22Rv1 (cell line): ENCODE measurements at regions not wholly inside any gene's neighbourhood (a gene's known extent, or its start where the extent isn't known, plus 50 kb on each side); places are given as distances from the start of the nearest gene placed in this dataset.

Source experiments
- ZFX ChIP-seq: fragments of 450-650 bp; IDR thresholded peaks from 2 replicates; pipeline ENCODE4 v1.6.1; 2017; ENCODE audit warnings: antibody characterized with exemption, borderline replicate concordance
- TF ChIP-seq, protein P1 (sequence below): fragments of 450-650 bp; IDR thresholded peaks from 2 replicates; pipeline ENCODE4 v1.5.1; 2017; ENCODE audit warnings: mild to moderate bottlenecking

DNA sequence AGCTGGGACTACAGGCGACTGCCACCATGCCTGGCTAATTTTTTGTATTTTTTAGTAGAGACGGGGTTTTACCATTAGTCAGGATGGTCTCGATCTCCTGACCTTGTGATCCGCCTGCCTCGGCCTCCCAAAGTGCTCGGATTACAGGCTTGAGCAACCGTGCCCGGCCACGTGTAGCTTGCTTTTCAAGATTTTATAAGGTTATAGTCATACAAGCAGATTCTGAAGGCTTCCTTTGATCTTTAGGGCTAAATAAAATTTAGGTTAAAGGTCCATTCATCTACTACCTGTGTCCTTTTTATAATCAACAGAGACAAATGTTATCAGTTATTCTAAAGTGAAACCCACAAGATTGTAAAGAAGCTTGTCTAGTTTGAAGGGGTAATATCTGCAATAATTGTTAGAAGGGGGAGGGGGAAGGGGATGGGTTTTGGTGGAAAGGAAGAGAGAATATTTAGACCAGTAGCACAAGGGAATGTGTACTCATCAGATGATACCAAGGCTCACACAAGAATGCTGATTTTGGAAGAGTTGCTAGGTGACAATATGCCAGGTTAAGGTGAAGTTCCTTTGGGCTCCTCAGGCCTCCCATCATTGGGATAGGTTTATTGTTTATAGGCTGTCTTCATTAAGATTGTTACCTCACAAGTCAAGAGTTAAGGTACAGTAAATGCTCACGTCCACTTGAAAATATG is 284.7 kb downstream of the ALDH8A1 start:
- TF ChIP-seq, protein P1, sequence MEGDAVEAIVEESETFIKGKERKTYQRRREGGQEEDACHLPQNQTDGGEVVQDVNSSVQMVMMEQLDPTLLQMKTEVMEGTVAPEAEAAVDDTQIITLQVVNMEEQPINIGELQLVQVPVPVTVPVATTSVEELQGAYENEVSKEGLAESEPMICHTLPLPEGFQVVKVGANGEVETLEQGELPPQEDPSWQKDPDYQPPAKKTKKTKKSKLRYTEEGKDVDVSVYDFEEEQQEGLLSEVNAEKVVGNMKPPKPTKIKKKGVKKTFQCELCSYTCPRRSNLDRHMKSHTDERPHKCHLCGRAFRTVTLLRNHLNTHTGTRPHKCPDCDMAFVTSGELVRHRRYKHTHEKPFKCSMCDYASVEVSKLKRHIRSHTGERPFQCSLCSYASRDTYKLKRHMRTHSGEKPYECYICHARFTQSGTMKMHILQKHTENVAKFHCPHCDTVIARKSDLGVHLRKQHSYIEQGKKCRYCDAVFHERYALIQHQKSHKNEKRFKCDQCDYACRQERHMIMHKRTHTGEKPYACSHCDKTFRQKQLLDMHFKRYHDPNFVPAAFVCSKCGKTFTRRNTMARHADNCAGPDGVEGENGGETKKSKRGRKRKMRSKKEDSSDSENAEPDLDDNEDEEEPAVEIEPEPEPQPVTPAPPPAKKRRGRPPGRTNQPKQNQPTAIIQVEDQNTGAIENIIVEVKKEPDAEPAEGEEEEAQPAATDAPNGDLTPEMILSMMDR = no peak
- TF ChIP-seq ZFX = no peak
